Fibroblast of lung (primary cell): ENCODE measurements at regions not wholly inside any gene's neighbourhood (a gene's known extent, or its start where the extent isn't known, plus 50 kb on each side); places are given as distances from the start of the nearest gene placed in this dataset.

Source experiments
- CTCF ChIP-seq, 2 donors: IDR thresholded peaks in 1 of 2; conservative IDR thresholded peaks in 1 of 2; 1 replicate in 1 of 2; 2 replicates in 1 of 2; pipeline ENCODE4 v1.5.1; 2011 to 2012; ENCODE audit warnings: low read length in 2 of 2, control low read depth in 1 of 2, inconsistent platforms in 1 of 2, low read depth in 1 of 2, mild to moderate bottlenecking in 1 of 2
- EZH2 ChIP-seq: IDR thresholded peaks from 2 replicates; pipeline ENCODE4 v1.5.1; 2012; ENCODE audit warnings: low read length, control low read depth, mild to moderate bottlenecking; ENCODE audit errors: missing control alignments

- no peak for TF ChIP-seq CTCF (conservative IDR thresholded peaks at IDR 0.05 in 1 of 2, IDR thresholded peaks at IDR 0.05 in 1 of 2; ENCODE audit: low read depth in 1 of 2, low read length in 2 of 2)
- TF ChIP-seq EZH2 = no peak
These were observed 166.2 kb upstream of the ACO1 start for GRCh38 chr9:32218100-32218767.
